Liver (tissue), 3 donors: ENCODE measurements at regions not wholly inside any gene's neighbourhood (a gene's known extent, or its start where the extent isn't known, plus 50 kb on each side); places are given as distances from the start of the nearest gene placed in this dataset.

ENCODE experiments used
- FOXA1 ChIP-seq: IDR thresholded peaks from 2 replicates; pipeline ENCODE4 v1.6.1; 2016; ENCODE audit warnings: antibody characterized with exemption
- GABPA ChIP-seq, 2 donors: IDR thresholded peaks in 1 of 2; conservative IDR thresholded peaks in 1 of 2; 2 replicates each; pipeline ENCODE4 v1.6.1; 2016; ENCODE audit warnings: antibody characterized with exemption in 2 of 2, mild to moderate bottlenecking in 1 of 2, moderate library complexity in 1 of 2
- JUND ChIP-seq, 2 donors: IDR thresholded peaks; 2 replicates each; pipeline ENCODE4 v1.6.1; 2016; ENCODE audit warnings: antibody characterized with exemption in 2 of 2
- NR2F2 ChIP-seq: IDR thresholded peaks from 2 replicates; pipeline ENCODE4 v1.6.1; 2016; ENCODE audit warnings: antibody characterized with exemption
- RAD21 ChIP-seq, 2 donors: IDR thresholded peaks; 2 replicates each; pipeline ENCODE4 v1.6.1; 2016; ENCODE audit warnings: antibody characterized with exemption in 2 of 2, mild to moderate bottlenecking in 2 of 2
- TAF1 ChIP-seq: conservative IDR thresholded peaks from 2 replicates; pipeline ENCODE4 v1.6.1; 2016; ENCODE audit warnings: antibody characterized with exemption, mild to moderate bottlenecking
- YY1 ChIP-seq: IDR thresholded peaks from 2 replicates; pipeline ENCODE4 v1.6.1; 2016; ENCODE audit warnings: antibody characterized with exemption, mild to moderate bottlenecking
- TF ChIP-seq, protein P1 (sequence below): IDR thresholded peaks from 2 replicates; pipeline ENCODE4 v1.6.1; 2016; ENCODE audit warnings: antibody characterized with exemption, mild to moderate bottlenecking
- TF ChIP-seq, protein P2 (sequence below): fragments of 150-350 bp; IDR thresholded peaks from 2 replicates; pipeline ENCODE4 v1.5.1; 2017; ENCODE audit warnings: improper control_type of control experiment, low read depth, low read length; ENCODE audit not compliant: missing input control
- TF ChIP-seq, protein P3 (sequence below): IDR thresholded peaks from 2 replicates; pipeline ENCODE4 v1.6.1; 2016; ENCODE audit warnings: antibody characterized with exemption
- TF ChIP-seq, protein P4 (sequence below): IDR thresholded peaks from 2 replicates; pipeline ENCODE4 v1.6.1; 2016; ENCODE audit warnings: antibody characterized with exemption
- donor health status: healthy.
- donor health status: healthy.

DNA sequence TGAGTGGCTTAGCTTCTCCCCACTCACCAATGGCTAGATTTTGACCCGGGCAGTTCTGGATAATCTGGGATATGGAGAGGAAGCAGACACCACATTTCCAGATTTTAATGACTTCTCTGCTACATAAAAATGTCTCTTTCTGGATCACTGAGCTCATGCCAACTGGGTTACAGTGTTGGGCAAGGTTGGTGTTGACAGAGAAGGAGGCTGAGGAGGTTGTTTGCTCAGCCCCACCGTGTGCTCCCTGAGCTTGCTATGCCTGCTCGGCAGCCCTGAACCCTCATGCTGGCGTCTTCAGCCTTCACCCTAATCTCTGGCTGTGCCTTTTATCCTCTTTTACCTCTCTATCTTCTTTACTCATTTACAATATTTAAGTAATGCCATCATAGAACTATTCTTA lies 53.0 kb upstream of the KPNA4 start:
- no peak for TF ChIP-seq NR2F2
- TF ChIP-seq, protein P1, sequence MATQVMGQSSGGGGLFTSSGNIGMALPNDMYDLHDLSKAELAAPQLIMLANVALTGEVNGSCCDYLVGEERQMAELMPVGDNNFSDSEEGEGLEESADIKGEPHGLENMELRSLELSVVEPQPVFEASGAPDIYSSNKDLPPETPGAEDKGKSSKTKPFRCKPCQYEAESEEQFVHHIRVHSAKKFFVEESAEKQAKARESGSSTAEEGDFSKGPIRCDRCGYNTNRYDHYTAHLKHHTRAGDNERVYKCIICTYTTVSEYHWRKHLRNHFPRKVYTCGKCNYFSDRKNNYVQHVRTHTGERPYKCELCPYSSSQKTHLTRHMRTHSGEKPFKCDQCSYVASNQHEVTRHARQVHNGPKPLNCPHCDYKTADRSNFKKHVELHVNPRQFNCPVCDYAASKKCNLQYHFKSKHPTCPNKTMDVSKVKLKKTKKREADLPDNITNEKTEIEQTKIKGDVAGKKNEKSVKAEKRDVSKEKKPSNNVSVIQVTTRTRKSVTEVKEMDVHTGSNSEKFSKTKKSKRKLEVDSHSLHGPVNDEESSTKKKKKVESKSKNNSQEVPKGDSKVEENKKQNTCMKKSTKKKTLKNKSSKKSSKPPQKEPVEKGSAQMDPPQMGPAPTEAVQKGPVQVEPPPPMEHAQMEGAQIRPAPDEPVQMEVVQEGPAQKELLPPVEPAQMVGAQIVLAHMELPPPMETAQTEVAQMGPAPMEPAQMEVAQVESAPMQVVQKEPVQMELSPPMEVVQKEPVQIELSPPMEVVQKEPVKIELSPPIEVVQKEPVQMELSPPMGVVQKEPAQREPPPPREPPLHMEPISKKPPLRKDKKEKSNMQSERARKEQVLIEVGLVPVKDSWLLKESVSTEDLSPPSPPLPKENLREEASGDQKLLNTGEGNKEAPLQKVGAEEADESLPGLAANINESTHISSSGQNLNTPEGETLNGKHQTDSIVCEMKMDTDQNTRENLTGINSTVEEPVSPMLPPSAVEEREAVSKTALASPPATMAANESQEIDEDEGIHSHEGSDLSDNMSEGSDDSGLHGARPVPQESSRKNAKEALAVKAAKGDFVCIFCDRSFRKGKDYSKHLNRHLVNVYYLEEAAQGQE, result no peak
- TF ChIP-seq TAF1, result no peak
- peak; percentile 67 for TF ChIP-seq YY1
- TF ChIP-seq, protein P2, sequence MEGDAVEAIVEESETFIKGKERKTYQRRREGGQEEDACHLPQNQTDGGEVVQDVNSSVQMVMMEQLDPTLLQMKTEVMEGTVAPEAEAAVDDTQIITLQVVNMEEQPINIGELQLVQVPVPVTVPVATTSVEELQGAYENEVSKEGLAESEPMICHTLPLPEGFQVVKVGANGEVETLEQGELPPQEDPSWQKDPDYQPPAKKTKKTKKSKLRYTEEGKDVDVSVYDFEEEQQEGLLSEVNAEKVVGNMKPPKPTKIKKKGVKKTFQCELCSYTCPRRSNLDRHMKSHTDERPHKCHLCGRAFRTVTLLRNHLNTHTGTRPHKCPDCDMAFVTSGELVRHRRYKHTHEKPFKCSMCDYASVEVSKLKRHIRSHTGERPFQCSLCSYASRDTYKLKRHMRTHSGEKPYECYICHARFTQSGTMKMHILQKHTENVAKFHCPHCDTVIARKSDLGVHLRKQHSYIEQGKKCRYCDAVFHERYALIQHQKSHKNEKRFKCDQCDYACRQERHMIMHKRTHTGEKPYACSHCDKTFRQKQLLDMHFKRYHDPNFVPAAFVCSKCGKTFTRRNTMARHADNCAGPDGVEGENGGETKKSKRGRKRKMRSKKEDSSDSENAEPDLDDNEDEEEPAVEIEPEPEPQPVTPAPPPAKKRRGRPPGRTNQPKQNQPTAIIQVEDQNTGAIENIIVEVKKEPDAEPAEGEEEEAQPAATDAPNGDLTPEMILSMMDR, result no peak
- TF ChIP-seq, protein P3, sequence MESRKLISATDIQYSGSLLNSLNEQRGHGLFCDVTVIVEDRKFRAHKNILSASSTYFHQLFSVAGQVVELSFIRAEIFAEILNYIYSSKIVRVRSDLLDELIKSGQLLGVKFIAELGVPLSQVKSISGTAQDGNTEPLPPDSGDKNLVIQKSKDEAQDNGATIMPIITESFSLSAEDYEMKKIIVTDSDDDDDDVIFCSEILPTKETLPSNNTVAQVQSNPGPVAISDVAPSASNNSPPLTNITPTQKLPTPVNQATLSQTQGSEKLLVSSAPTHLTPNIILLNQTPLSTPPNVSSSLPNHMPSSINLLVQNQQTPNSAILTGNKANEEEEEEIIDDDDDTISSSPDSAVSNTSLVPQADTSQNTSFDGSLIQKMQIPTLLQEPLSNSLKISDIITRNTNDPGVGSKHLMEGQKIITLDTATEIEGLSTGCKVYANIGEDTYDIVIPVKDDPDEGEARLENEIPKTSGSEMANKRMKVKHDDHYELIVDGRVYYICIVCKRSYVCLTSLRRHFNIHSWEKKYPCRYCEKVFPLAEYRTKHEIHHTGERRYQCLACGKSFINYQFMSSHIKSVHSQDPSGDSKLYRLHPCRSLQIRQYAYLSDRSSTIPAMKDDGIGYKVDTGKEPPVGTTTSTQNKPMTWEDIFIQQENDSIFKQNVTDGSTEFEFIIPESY, result no peak
- peak; percentile 76 for TF ChIP-seq FOXA1
- no peak for TF ChIP-seq GABPA (IDR thresholded peaks at IDR 0.05 in 1 of 2, conservative IDR thresholded peaks at IDR 0.05 in 1 of 2)
- TF ChIP-seq JUND (IDR thresholded peaks at IDR 0.05), result peak in 1 of 2 donors; percentile 43
- peak in 1 of 2 donors; percentile 36 for TF ChIP-seq RAD21 (IDR thresholded peaks at IDR 0.05)
- TF ChIP-seq, protein P4, sequence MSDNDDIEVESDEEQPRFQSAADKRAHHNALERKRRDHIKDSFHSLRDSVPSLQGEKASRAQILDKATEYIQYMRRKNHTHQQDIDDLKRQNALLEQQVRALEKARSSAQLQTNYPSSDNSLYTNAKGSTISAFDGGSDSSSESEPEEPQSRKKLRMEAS, result no peak
